PC-9 (cell line): ENCODE measurements at regions not wholly inside any gene's neighbourhood (a gene's known extent, or its start where the extent isn't known, plus 50 kb on each side); places are given as distances from the start of the nearest gene placed in this dataset.

Experiments
- BruUV-seq: library from RNA; stranded (reverse); fragments of 400-500 nt; replicated peaks from 2 replicates; lab custom pipeline; 2021; lab: Mats Ljungman, UMichigan
- CTCF ChIA-PET: fragments of 300-600 bp; sonication (Branson Sonifier 250); formaldehyde crosslinking; loops from one replicate; lab custom pipeline; 2022; ENCODE audit warnings: antibody characterized with exemption; lab: Charles Lee
- POLR2A ChIA-PET: fragments of 300-600 bp; sonication (Branson Sonifier 250); formaldehyde crosslinking; loops from one replicate; lab custom pipeline; 2022; ENCODE audit warnings: antibody characterized with exemption; ENCODE audit not compliant: unreplicated experiment; lab: Charles Lee
- DNase-seq, 2 experiments: peaks; one replicate each; pipeline versions ENCODE4 v3.0.0 to v3.0.0-alpha.2; 2015 to 2022; ENCODE audit warnings: mixed read lengths in 1 of 2
- H2AFZ ChIP-seq: fragments of 200-600 bp; sonication (generic); 2 replicates; pipeline ENCODE4 v1.8.1; 2017; ENCODE audit warnings: antibody characterized with exemption
- H3F3A ChIP-seq: fragments of 200-600 bp; sonication (generic); 2 replicates; pipeline ENCODE4 v1.8.1; 2017; ENCODE audit warnings: antibody characterized with exemption, mild to moderate bottlenecking, low read depth; ENCODE audit not compliant: insufficient read depth
- H3K27ac ChIP-seq: fragments of 200-600 bp; sonication (generic); 2 replicates; pipeline ENCODE4 v1.6.1; 2016; ENCODE audit warnings: mixed run types
- H3K27me3 ChIP-seq: fragments of 200-600 bp; sonication (generic); 2 replicates; pipeline ENCODE4 v1.6.1; 2016; ENCODE audit warnings: low read depth, mixed run types; ENCODE audit not compliant: insufficient read depth
- H3K36me3 ChIP-seq: fragments of 200-600 bp; sonication (generic); 2 replicates; pipeline ENCODE4 v1.6.1; 2016; ENCODE audit warnings: low read depth, mixed run types
- H3K4me1 ChIP-seq: fragments of 200-600 bp; sonication (generic); replicated peaks from 2 replicates; pipeline ENCODE4 v1.6.1; 2016; ENCODE audit warnings: mixed run types; ENCODE audit not compliant: insufficient read depth
- H3K4me2 ChIP-seq: fragments of 200-600 bp; sonication (generic); 2 replicates; pipeline ENCODE4 v1.6.1; 2017; ENCODE audit warnings: mixed run types
- H3K4me3 ChIP-seq: fragments of 200-600 bp; sonication (generic); 2 replicates; pipeline ENCODE4 v1.6.1; 2016; ENCODE audit warnings: mixed run types
- H3K79me2 ChIP-seq: fragments of 200-600 bp; sonication (generic); 2 replicates; pipeline ENCODE4 v1.6.1; 2017; ENCODE audit warnings: low read depth, mixed run types
- H3K9me2 ChIP-seq: fragments of 200-600 bp; sonication (generic); 2 replicates; pipeline ENCODE4 v1.8.1; 2017; ENCODE audit warnings: mild to moderate bottlenecking; ENCODE audit not compliant: insufficient read depth
- H3K9me3 ChIP-seq: fragments of 200-600 bp; sonication (generic); 2 replicates; pipeline ENCODE4 v1.8.1; 2016; ENCODE audit warnings: low read depth; ENCODE audit not compliant: insufficient read depth
- H4K20me1 ChIP-seq: fragments of 200-600 bp; sonication (generic); 2 replicates; pipeline ENCODE4 v1.8.1; 2017; ENCODE audit not compliant: insufficient read depth
- CTCF ChIP-seq: fragments of 200-600 bp; sonication (generic); conservative IDR thresholded peaks from 2 replicates; pipeline ENCODE4 v1.6.1; 2017; ENCODE audit warnings: mixed run types, antibody characterized with exemption, mild to moderate bottlenecking, moderate library complexity
- EZH2 ChIP-seq: fragments of 200-600 bp; sonication (generic); IDR thresholded peaks from 2 replicates; pipeline ENCODE4 v1.8.0; 2017; ENCODE audit warnings: antibody characterized with exemption, low read depth
- intact Hi-C: fragments of 100-400 bp; cut with micrococcal nuclease; formaldehyde crosslinking; loops from one replicate; pipeline ENCODE4 v1.10.0; 2022; ENCODE audit not compliant: unreplicated experiment

GRCh38 chr7:121624958-121625357 lies 228.8 kb upstream of the FAM3C start:
- no peaks in the 10 kb centered on the region for H3K9me3 ChIP-seq
- H4K20me1 ChIP-seq = no peaks in the 10 kb centered on the region
- BruUV-seq = no TSS peak
- H3K4me1 ChIP-seq = no peaks in the 10 kb centered on the region
- intact Hi-C loops = no loop called here
- H3F3A ChIP-seq = no peaks in the 10 kb centered on the region
- ChIA-PET POLR2A (no interaction called here), CTCF (no interaction called here)
- H3K4me2 ChIP-seq = no peak overlapping the region
- H3K27me3 ChIP-seq = no peaks in the 10 kb centered on the region
- no peak overlapping the region for H3K27ac ChIP-seq
- no peak for DNase-seq
- no peaks in the 10 kb centered on the region for H3K79me2 ChIP-seq
- no peaks in the 10 kb centered on the region for H3K9me2 ChIP-seq
- H3K36me3 ChIP-seq = no peaks in the 10 kb centered on the region
- no peak for TF ChIP-seq CTCF
- no peak for TF ChIP-seq EZH2
- no peak overlapping the region; the same call in 1 of the 2 replicates for H2AFZ ChIP-seq
- H3K4me3 ChIP-seq = no peak overlapping the region

DNA sequence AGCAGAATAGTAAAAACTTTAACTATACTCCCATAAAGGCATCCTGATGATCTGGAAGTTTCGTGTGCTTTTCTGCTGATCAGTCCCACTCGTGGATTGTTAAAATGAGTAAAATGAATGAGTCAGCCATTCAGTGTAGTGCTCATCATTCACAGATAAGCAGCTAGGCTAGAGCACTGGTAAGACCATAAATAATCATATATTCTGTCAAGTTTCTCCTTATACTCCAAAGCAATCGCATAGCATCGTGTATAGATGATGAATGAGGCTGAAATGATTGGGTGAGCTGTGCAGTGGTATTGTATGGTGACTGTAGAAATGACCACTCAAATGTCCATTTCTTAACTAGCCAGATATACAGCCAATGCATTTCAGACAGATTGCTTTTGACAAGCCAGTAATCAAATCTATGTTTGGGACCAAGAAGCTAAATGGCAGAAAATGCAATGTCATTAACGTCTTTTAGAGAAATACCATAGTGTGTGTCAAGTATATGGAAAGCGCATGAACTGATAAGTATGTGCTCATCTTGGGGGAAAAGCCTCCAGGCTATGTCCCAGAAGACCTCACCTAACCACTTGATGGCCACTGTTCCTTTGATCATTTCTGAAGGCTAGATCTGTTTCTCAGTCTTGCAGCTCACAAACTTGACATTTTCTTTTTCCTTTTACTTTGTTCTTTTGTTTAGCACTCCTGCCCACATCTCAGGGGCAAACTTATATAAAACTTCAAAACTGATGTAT lies 227.2 kb upstream of the FAM3C start:
- H2AFZ ChIP-seq = peak overlapping the region; percentile 55; the same call in 1 of the 2 replicates
- H3K36me3 ChIP-seq = no peaks in the 10 kb centered on the region
- H3K9me2 ChIP-seq = no peaks in the 10 kb centered on the region
- H3K4me3 ChIP-seq = no peak overlapping the region
- ChIA-PET CTCF (no interaction called here), POLR2A (no interaction called here)
- H4K20me1 ChIP-seq = no peaks in the 10 kb centered on the region
- no peak overlapping the region for H3K27ac ChIP-seq
- TF ChIP-seq CTCF (no peak), EZH2 (no peak)
- BruUV-seq = no TSS peak
- H3K79me2 ChIP-seq = no peaks in the 10 kb centered on the region
- H3K4me1 ChIP-seq = no peaks in the 10 kb centered on the region
- intact Hi-C loops = no loop called here
- H3K27me3 ChIP-seq = no peaks in the 10 kb centered on the region
- no peaks in the 10 kb centered on the region for H3F3A ChIP-seq
- no peak for DNase-seq
- H3K4me2 ChIP-seq = no peak overlapping the region
- no peaks in the 10 kb centered on the region for H3K9me3 ChIP-seq

GRCh38 chr7:121621937-121622336 lies 225.8 kb upstream of the FAM3C start:
- no peak for DNase-seq
- no peaks in the 10 kb centered on the region for H3K9me2 ChIP-seq
- no peaks in the 10 kb centered on the region for H3K4me1 ChIP-seq
- H3K4me3 ChIP-seq = no peak overlapping the region
- no peaks in the 10 kb centered on the region for H3K9me3 ChIP-seq
- no peak overlapping the region for H3K27ac ChIP-seq
- no peaks in the 10 kb centered on the region for H3K27me3 ChIP-seq
- BruUV-seq = no TSS peak
- no peaks in the 10 kb centered on the region for H3F3A ChIP-seq
- CTCF ChIA-PET = no interaction called here
- H3K79me2 ChIP-seq = no peaks in the 10 kb centered on the region
- H3K36me3 ChIP-seq = no peaks in the 10 kb centered on the region
- TF ChIP-seq EZH2 (no peak), CTCF (no peak)
- intact Hi-C loops = no loop called here
- no peak overlapping the region for H3K4me2 ChIP-seq
- no peaks in the 10 kb centered on the region for H4K20me1 ChIP-seq
- H2AFZ ChIP-seq = no peak overlapping the region
- POLR2A ChIA-PET = no interaction called here
